ENCODE measurements at regions not wholly inside any gene's neighbourhood (a gene's known extent, or its start where the extent isn't known, plus 50 kb on each side); places are given as distances from the start of the nearest gene placed in this dataset.

DNA sequence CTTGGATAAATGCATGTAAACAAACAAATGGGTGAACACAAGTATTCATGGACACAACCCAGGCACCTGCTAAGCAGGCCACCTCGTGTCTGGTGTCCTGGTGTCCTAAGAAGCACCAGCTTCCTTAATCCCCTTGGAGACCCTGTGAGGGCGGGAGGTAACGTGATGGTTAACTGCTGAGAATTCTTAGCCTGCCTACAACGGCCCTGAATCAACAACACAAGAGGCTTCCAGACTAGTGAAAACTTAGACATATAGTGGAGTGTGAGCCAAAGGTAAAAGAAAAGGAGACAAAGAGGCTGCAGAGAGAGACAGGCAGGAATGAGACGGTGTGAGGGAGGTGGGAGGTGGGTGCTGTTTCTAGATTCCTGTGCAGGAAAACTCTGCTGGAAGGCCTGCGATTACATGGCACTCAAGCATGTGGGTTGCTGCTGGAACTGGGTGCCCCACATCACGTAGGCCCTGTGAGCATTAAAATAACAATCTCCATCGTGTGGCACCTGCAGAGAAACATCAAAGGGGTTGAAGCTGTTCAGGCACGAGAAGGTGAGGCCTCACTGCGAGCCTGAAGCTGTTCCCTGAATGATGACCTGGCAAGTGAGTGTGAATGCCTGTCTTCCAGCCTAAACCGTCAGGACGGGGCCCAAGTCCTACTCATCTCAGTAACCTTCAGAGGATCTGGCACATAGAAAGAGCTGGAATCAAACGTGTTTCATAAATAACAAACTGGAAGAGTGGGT is 64.2 kb downstream of the RPL37A start:
- H3K79me2 ChIP-seq (ENCODE audit: low read length) = no peaks in the 10 kb centered on the region
- H3K4me1 ChIP-seq (ENCODE audit: insufficient read depth, low read length) = no peaks in the 10 kb centered on the region
- no peaks in the 10 kb centered on the region for H3K36me3 ChIP-seq (ENCODE audit: low read depth, low read length)
- no peaks in the 10 kb centered on the region for H3K27me3 ChIP-seq (ENCODE audit: low read length)
- H2AFZ ChIP-seq (ENCODE audit: low read length) = no peak overlapping the region
- TF ChIP-seq EZH2phosphoT487 (IDR thresholded peaks at IDR 0.05; ENCODE audit: borderline replicate concordance, low read length) = no peak
- no peak for TF ChIP-seq EZH2 (IDR thresholded peaks at IDR 0.05; ENCODE audit: low read length, unreplicated experiment)
- TF ChIP-seq, protein P1, sequence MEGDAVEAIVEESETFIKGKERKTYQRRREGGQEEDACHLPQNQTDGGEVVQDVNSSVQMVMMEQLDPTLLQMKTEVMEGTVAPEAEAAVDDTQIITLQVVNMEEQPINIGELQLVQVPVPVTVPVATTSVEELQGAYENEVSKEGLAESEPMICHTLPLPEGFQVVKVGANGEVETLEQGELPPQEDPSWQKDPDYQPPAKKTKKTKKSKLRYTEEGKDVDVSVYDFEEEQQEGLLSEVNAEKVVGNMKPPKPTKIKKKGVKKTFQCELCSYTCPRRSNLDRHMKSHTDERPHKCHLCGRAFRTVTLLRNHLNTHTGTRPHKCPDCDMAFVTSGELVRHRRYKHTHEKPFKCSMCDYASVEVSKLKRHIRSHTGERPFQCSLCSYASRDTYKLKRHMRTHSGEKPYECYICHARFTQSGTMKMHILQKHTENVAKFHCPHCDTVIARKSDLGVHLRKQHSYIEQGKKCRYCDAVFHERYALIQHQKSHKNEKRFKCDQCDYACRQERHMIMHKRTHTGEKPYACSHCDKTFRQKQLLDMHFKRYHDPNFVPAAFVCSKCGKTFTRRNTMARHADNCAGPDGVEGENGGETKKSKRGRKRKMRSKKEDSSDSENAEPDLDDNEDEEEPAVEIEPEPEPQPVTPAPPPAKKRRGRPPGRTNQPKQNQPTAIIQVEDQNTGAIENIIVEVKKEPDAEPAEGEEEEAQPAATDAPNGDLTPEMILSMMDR (conservative IDR thresholded peaks at IDR 0.05; ENCODE audit: low read depth, low read length) = no peak
- H3K4me3 ChIP-seq (ENCODE audit: low read length) = no peak overlapping the region
- intact Hi-C loops (cut with micrococcal nuclease) = no loop called here
- H3K9ac ChIP-seq (ENCODE audit: low read length) = no peak overlapping the region
- H3F3A ChIP-seq (ENCODE audit: low read length, unreplicated experiment) = no peaks in the 10 kb centered on the region
- no peak overlapping the region for H3K4me2 ChIP-seq (ENCODE audit: low read length)
- H3K9me3 ChIP-seq (ENCODE audit: low read length) = no peaks in the 10 kb centered on the region
- DNase-seq (no peak), ATAC-seq (no peak)
- no TSS peak for BruUV-seq (replicated peaks)
- no peak overlapping the region for H3K27ac ChIP-seq (ENCODE audit: low read length)
- ChIA-PET CTCF (no interaction called here), POLR2A (ENCODE audit: unreplicated experiment) (no interaction called here)
- H3K9me2 ChIP-seq (replicated peaks; ENCODE audit: low read length) = no peaks in the 10 kb centered on the region
- no peaks in the 10 kb centered on the region for H4K20me1 ChIP-seq (ENCODE audit: low read length)

GRCh38 chr2:216563646-216564045 is 65.0 kb downstream of the RPL37A start:
- H3F3A ChIP-seq (ENCODE audit: low read length, unreplicated experiment) = no peaks in the 10 kb centered on the region
- no peak for ATAC-seq
- no peaks in the 10 kb centered on the region for H3K27me3 ChIP-seq (ENCODE audit: low read length)
- BruUV-seq (replicated peaks) = no TSS peak
- H3K9me2 ChIP-seq (replicated peaks; ENCODE audit: low read length) = no peaks in the 10 kb centered on the region
- no peaks in the 10 kb centered on the region for H3K36me3 ChIP-seq (ENCODE audit: low read depth, low read length)
- no peak overlapping the region for H3K4me2 ChIP-seq (ENCODE audit: low read length)
- H2AFZ ChIP-seq (ENCODE audit: low read length) = no peak overlapping the region
- TF ChIP-seq, protein P1 (conservative IDR thresholded peaks at IDR 0.05; ENCODE audit: low read depth, low read length) = no peak
- TF ChIP-seq EZH2phosphoT487 (IDR thresholded peaks at IDR 0.05; ENCODE audit: borderline replicate concordance, low read length) (no peak), EZH2 (IDR thresholded peaks at IDR 0.05; ENCODE audit: low read length, unreplicated experiment) (no peak)
- H3K4me1 ChIP-seq (ENCODE audit: insufficient read depth, low read length) = no peaks in the 10 kb centered on the region
- H3K27ac ChIP-seq (ENCODE audit: low read length) = no peak overlapping the region
- H3K9me3 ChIP-seq (ENCODE audit: low read length) = no peaks in the 10 kb centered on the region
- ChIA-PET CTCF (no interaction called here), POLR2A (ENCODE audit: unreplicated experiment) (no interaction called here)
- no peaks in the 10 kb centered on the region for H4K20me1 ChIP-seq (ENCODE audit: low read length)
- H3K4me3 ChIP-seq (ENCODE audit: low read length) = no peak overlapping the region
- H3K79me2 ChIP-seq (ENCODE audit: low read length) = no peaks in the 10 kb centered on the region
- DNase-seq = no peak
- intact Hi-C loops (cut with micrococcal nuclease) = no loop called here
- no peak overlapping the region for H3K9ac ChIP-seq (ENCODE audit: low read length)

DNA sequence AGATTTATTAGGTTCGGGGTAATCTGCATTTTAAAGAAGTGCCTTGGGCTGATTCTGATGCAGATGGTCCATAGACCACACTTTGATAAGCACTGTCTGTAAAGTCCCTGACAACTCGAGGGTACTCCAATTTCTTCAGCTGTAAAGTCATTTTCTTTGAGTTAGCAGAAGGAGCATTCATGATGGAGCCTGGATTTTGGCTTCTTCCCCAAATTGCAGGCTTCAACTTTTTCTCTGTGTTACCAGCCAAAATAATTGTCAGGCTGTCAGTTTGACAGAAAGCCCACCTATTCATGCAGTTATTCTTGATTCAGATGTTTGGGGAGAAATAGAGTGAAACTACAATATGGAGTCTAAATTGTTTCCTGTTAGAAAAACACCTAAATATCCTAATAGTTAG is 66.0 kb downstream of the RPL37A start:
- no peak overlapping the region for H2AFZ ChIP-seq (ENCODE audit: low read length)
- H4K20me1 ChIP-seq (ENCODE audit: low read length) = no peaks in the 10 kb centered on the region
- H3K36me3 ChIP-seq (ENCODE audit: low read depth, low read length) = no peaks in the 10 kb centered on the region
- H3K4me2 ChIP-seq (ENCODE audit: low read length) = no peak overlapping the region
- H3K27ac ChIP-seq (ENCODE audit: low read length) = no peak overlapping the region
- POLR2A ChIA-PET (ENCODE audit: unreplicated experiment) = no interaction called here
- no peaks in the 10 kb centered on the region for H3K79me2 ChIP-seq (ENCODE audit: low read length)
- intact Hi-C loops (cut with micrococcal nuclease) = no loop called here
- no peaks in the 10 kb centered on the region for H3K4me1 ChIP-seq (ENCODE audit: insufficient read depth, low read length)
- H3F3A ChIP-seq (ENCODE audit: low read length, unreplicated experiment) = no peaks in the 10 kb centered on the region
- H3K27me3 ChIP-seq (ENCODE audit: low read length) = no peaks in the 10 kb centered on the region
- no peak for TF ChIP-seq EZH2phosphoT487 (IDR thresholded peaks at IDR 0.05; ENCODE audit: borderline replicate concordance, low read length)
- TF ChIP-seq, protein P1 (conservative IDR thresholded peaks at IDR 0.05; ENCODE audit: low read depth, low read length) = no peak
- TF ChIP-seq EZH2 (IDR thresholded peaks at IDR 0.05; ENCODE audit: low read length, unreplicated experiment) = no peak
- no peak overlapping the region for H3K4me3 ChIP-seq (ENCODE audit: low read length)
- H3K9me3 ChIP-seq (ENCODE audit: low read length) = no peaks in the 10 kb centered on the region
- CTCF ChIA-PET = no interaction called here
- H3K9me2 ChIP-seq (replicated peaks; ENCODE audit: low read length) = no peaks in the 10 kb centered on the region
- DNase-seq (no peak), ATAC-seq (no peak)
- BruUV-seq (replicated peaks) = no TSS peak
- no peak overlapping the region for H3K9ac ChIP-seq (ENCODE audit: low read length)
